H1 (cell line): ENCODE measurements at regions not wholly inside any gene's neighbourhood (a gene's known extent, or its start where the extent isn't known, plus 50 kb on each side); places are given as distances from the start of the nearest gene placed in this dataset.

ENCODE experiments used
- CTCF ChIA-PET: fragments of 300-600 bp; sonication (Branson Sonifier 250); formaldehyde crosslinking; loops from one replicate; lab custom pipeline; 2021; ENCODE audit not compliant: partially characterized antibody; lab: Charles Lee
- POLR2A ChIA-PET: fragments of 300-600 bp; sonication (Branson Sonifier 250); formaldehyde crosslinking; loops from one replicate; lab custom pipeline; 2021; ENCODE audit warnings: inconsistent platforms; ENCODE audit not compliant: partially characterized antibody; lab: Charles Lee
- DNase-seq, 2 experiments: peaks; one replicate each; pipeline versions ENCODE4 v3.0.0 to v3.0.0-alpha.2; 2010 to 2022; ENCODE audit warnings: low spot score in 2 of 2, low read depth in 1 of 2, mixed read lengths in 1 of 2
- FAIRE-seq: peaks from 2 replicates; lab custom pipeline; 2011; peaks lifted over from hg19 to GRCh38; lab: Jason Lieb, UNC
- H2AFZ ChIP-seq: 2 replicates; pipeline ENCODE4 v1.8.1; 2012; ENCODE audit warnings: low read length, inconsistent platforms
- H2AK5ac ChIP-seq: 2 replicates; pipeline ENCODE4 v1.6.1; 2013; ENCODE audit warnings: low read depth, low read length
- H2BK120ac ChIP-seq: replicated peaks from 2 replicates; pipeline ENCODE3; 2013; ENCODE audit warnings: low read depth, low read length, inconsistent platforms
- H2BK12ac ChIP-seq: 2 replicates; pipeline ENCODE4 v1.6.1; 2013; ENCODE audit warnings: low read depth, low read length
- H2BK15ac ChIP-seq: 2 replicates; pipeline ENCODE4 v1.6.1; 2013; ENCODE audit warnings: low read length
- H2BK20ac ChIP-seq: 2 replicates; pipeline ENCODE4 v1.6.1; 2013; ENCODE audit warnings: low read length
- H2BK5ac ChIP-seq: 2 replicates; pipeline ENCODE4 v1.6.1; 2013; ENCODE audit warnings: low read depth, low read length
- H3K14ac ChIP-seq: 2 replicates; pipeline ENCODE4 v1.6.1; 2013; ENCODE audit warnings: inconsistent platforms; ENCODE audit not compliant: insufficient read length
- H3K18ac ChIP-seq: 2 replicates; pipeline ENCODE4 v1.6.1; 2013; ENCODE audit warnings: low read length; ENCODE audit errors: extremely low read depth
- H3K23ac ChIP-seq: 2 replicates; pipeline ENCODE4 v1.6.1; 2013; ENCODE audit warnings: inconsistent platforms; ENCODE audit not compliant: insufficient read length
- H3K23me2 ChIP-seq: 2 replicates; pipeline ENCODE4 v1.6.1; 2013; ENCODE audit warnings: low read depth, low read length
- H3K27ac ChIP-seq: 2 replicates; pipeline ENCODE4 v1.6.1; 2011; ENCODE audit warnings: low read depth, low read length, inconsistent platforms
- H3K27me3 ChIP-seq, 4 experiments: replicated peaks in 1 of 4; 1 replicate in 1 of 4; 2 replicates in 3 of 4; pipeline versions ENCODE4 v1.6.1 to v1.8.1; 2011 to 2013; ENCODE audit warnings: low read length in 3 of 4, mild to moderate bottlenecking in 3 of 4, inconsistent platforms in 2 of 4, mixed read lengths in 2 of 4, moderate library complexity in 1 of 4; ENCODE audit not compliant: control insufficient read depth in 3 of 4, insufficient read depth in 3 of 4; ENCODE audit errors: extremely low read depth in 1 of 4
- H3K36me3 ChIP-seq, 4 experiments: 2 replicates each; pipeline versions ENCODE4 v1.6.1 to v1.8.1; 2011 to 2013; ENCODE audit warnings: mild to moderate bottlenecking in 4 of 4, low read length in 3 of 4, moderate library complexity in 2 of 4, control low read depth in 1 of 4, inconsistent platforms in 1 of 4; ENCODE audit not compliant: insufficient read depth in 4 of 4, control insufficient read depth in 2 of 4
- H3K4ac ChIP-seq: replicated peaks from 2 replicates; pipeline ENCODE3; 2013; ENCODE audit warnings: low read length, low read depth, mixed read lengths, inconsistent platforms; ENCODE audit not compliant: insufficient read length
- H3K4me1 ChIP-seq, 4 experiments: replicated peaks in 1 of 4; 1 replicate in 1 of 4; 2 replicates in 3 of 4; pipeline versions ENCODE4 v1.6.1 to v1.8.1; 2011 to 2013; ENCODE audit warnings: low read length in 3 of 4, inconsistent platforms in 2 of 4, mixed read lengths in 1 of 4; ENCODE audit not compliant: insufficient read depth in 4 of 4, control insufficient read depth in 3 of 4
- H3K4me2 ChIP-seq, 2 experiments: 2 replicates each; pipeline versions ENCODE4 v1.6.1 to v1.8.1; 2011 to 2013; ENCODE audit warnings: low read depth in 2 of 2, low read length in 2 of 2, control low read depth in 1 of 2, inconsistent platforms in 1 of 2, mild to moderate bottlenecking in 1 of 2; ENCODE audit not compliant: insufficient read depth in 1 of 2
- H3K4me3 ChIP-seq, 4 experiments: fragments of 200-600, 300-600 bp in 1 of 4; sonication (generic), shearing (Covaris generic), sonication (Bioruptor Twin) in 1 of 4; 2 replicates each; pipeline versions ENCODE4 v1.5.1 to v1.8.1; 2011 to 2016; ENCODE audit warnings: low read length in 4 of 4, low read depth in 3 of 4, control low read depth in 2 of 4, inconsistent platforms in 2 of 4, mild to moderate bottlenecking in 2 of 4, mixed read lengths in 1 of 4, moderate library complexity in 1 of 4; ENCODE audit not compliant: insufficient read depth in 2 of 4; ENCODE audit errors: extremely low read depth in 1 of 4
- H3K56ac ChIP-seq: replicated peaks from 2 replicates; pipeline ENCODE3; 2013; ENCODE audit warnings: low read depth, mild to moderate bottlenecking, mixed read lengths, low read length, inconsistent platforms; ENCODE audit not compliant: insufficient read length
- H3K79me1 ChIP-seq: 2 replicates; pipeline ENCODE4 v1.6.1; 2013; ENCODE audit warnings: low read depth, low read length, control low read depth
- H3K79me2 ChIP-seq, 2 experiments: 2 replicates each; pipeline versions ENCODE4 v1.6.1 to v1.8.1; 2012 to 2013; ENCODE audit warnings: low read length in 2 of 2, mild to moderate bottlenecking in 2 of 2, inconsistent platforms in 1 of 2; ENCODE audit not compliant: insufficient read depth in 2 of 2, control insufficient read depth in 1 of 2
- H3K9ac ChIP-seq, 4 experiments: replicated peaks in 1 of 4; 1 replicate in 1 of 4; 2 replicates in 3 of 4; pipeline versions ENCODE4 v1.6.1 to v1.8.1; 2011 to 2013; ENCODE audit warnings: low read depth in 3 of 4, low read length in 3 of 4, control low read depth in 2 of 4, mild to moderate bottlenecking in 2 of 4, moderate library complexity in 2 of 4, inconsistent platforms in 1 of 4; ENCODE audit errors: extremely low read depth in 1 of 4
- H3K9me3 ChIP-seq, 2 experiments: 2 replicates each; pipeline versions ENCODE4 v1.6.1 to v1.8.1; 2012 to 2013; ENCODE audit warnings: mild to moderate bottlenecking in 2 of 2, moderate library complexity in 2 of 2, control low read depth in 1 of 2, inconsistent platforms in 1 of 2, low read depth in 1 of 2, low read length in 1 of 2, mixed read lengths in 1 of 2; ENCODE audit not compliant: insufficient read depth in 2 of 2
- H4K20me1 ChIP-seq, 2 experiments: replicated peaks in 1 of 2; 2 replicates each; pipeline versions ENCODE3 to v1.8.1; 2011 to 2013; ENCODE audit warnings: inconsistent platforms in 2 of 2, low read length in 2 of 2, mild to moderate bottlenecking in 1 of 2; ENCODE audit not compliant: insufficient read depth in 2 of 2, control insufficient read depth in 1 of 2
- H4K5ac ChIP-seq: 2 replicates; pipeline ENCODE4 v1.6.1; 2013; ENCODE audit warnings: low read length, low read depth, mixed read lengths, inconsistent platforms; ENCODE audit not compliant: insufficient read length
- H4K8ac ChIP-seq: 2 replicates; pipeline ENCODE4 v1.8.0; 2013; ENCODE audit warnings: mild to moderate bottlenecking, moderate library complexity, low read length, inconsistent platforms; ENCODE audit not compliant: insufficient read depth; ENCODE audit errors: extremely low read depth
- H4K91ac ChIP-seq: replicated peaks from 2 replicates; pipeline ENCODE3; 2013; ENCODE audit warnings: low read length, mixed read lengths, inconsistent platforms; ENCODE audit not compliant: insufficient read length
- ASH2L ChIP-seq: fragments of 200-600, 300-600 bp; sonication (generic); IDR thresholded peaks from one replicate; pipeline ENCODE4 v1.7.1; 2017; ENCODE audit warnings: low read length
- CHD2 ChIP-seq: IDR thresholded peaks from 2 replicates; pipeline ENCODE4 v1.6.1; 2012; ENCODE audit warnings: low read length, improper control_type of control experiment
- POU5F1 ChIP-seq: IDR thresholded peaks from 2 replicates; pipeline ENCODE4 v1.6.1; 2011; ENCODE audit warnings: low read depth, mild to moderate bottlenecking, low read length, moderate library complexity
- TF ChIP-seq, protein P1 (sequence below): IDR thresholded peaks from 2 replicates; pipeline ENCODE4 v1.6.1; 2012; ENCODE audit warnings: inconsistent platforms

DNA sequence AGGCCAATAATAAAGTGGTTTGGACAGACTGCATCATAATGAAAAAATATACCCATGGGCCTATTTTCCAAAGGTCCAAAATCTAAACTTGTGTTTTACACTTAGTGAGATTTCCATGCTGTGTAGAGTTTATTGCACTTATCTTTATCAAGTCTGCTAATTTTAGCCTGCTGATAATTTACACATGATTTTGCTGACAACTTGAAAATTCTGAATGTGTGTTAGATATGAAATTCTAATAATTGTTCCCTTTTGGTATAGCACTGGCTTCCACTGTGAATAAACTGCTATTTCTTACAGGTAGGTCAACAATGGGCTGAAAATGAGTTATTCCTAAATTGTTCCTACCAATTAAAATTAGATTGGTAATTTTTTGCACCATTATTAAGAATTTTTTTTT lies 589.1 kb upstream of the ANO3 start:
- Histone ChIP-seq H3K27me3 (no peaks in the 10 kb centered on the region), H3K4ac (no peak overlapping the region), H3K14ac (no peak overlapping the region), H3K79me2 (no peaks in the 10 kb centered on the region), H4K5ac (no peak overlapping the region), H4K8ac (no peak overlapping the region), H2BK12ac (no peak overlapping the region), H3K23ac (no peak overlapping the region), H4K20me1 (no peaks in the 10 kb centered on the region), H2AK5ac (no peak overlapping the region), H2AFZ (no peak overlapping the region), H3K4me2 (no peak overlapping the region), H3K27ac (no peak overlapping the region), H3K79me1 (no peaks in the 10 kb centered on the region), H3K4me3 (no peak overlapping the region), H3K4me1 (no peaks in the 10 kb centered on the region), H3K56ac (no peak overlapping the region), H2BK5ac (no peak overlapping the region)
- FAIRE-seq: no peak
- CTCF ChIA-PET: no interaction called here
- DNase-seq: no peak
- no peak for TF ChIP-seq CHD2
- no peak for TF ChIP-seq ASH2L
- TF ChIP-seq POU5F1: no peak
- TF ChIP-seq, protein P1, sequence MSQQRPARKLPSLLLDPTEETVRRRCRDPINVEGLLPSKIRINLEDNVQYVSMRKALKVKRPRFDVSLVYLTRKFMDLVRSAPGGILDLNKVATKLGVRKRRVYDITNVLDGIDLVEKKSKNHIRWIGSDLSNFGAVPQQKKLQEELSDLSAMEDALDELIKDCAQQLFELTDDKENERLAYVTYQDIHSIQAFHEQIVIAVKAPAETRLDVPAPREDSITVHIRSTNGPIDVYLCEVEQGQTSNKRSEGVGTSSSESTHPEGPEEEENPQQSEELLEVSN: no peak
- TF ChIP-seq, all 59 proteins: peak for 0
- no peak overlapping the region for H2BK15ac ChIP-seq
- no peaks in the 10 kb centered on the region for H3K36me3 ChIP-seq
- H4K91ac ChIP-seq: no peak overlapping the region
- H3K23me2 ChIP-seq: no peaks in the 10 kb centered on the region
- H2BK120ac ChIP-seq: no peak overlapping the region
- no peak overlapping the region for H2BK20ac ChIP-seq
- no peaks in the 10 kb centered on the region for H3K9me3 ChIP-seq
- H3K9ac ChIP-seq: no peak overlapping the region
- no peak overlapping the region for H3K18ac ChIP-seq
- POLR2A ChIA-PET: no interaction called here
